OCI-LY7 (cell line): ENCODE measurements at regions not wholly inside any gene's neighbourhood (a gene's known extent, or its start where the extent isn't known, plus 50 kb on each side); places are given as distances from the start of the nearest gene placed in this dataset.

Experiments
- CTCF ChIP-seq: fragments of 200-600 bp; sonication (generic); conservative IDR thresholded peaks from 2 replicates; pipeline ENCODE4 v1.5.1; 2014; ENCODE audit warnings: mild to moderate bottlenecking, antibody characterized with exemption, low read length, moderate library complexity, mixed read lengths
- EZH2phosphoT487 ChIP-seq: fragments of 200-600 bp; sonication (generic); IDR thresholded peaks from 2 replicates; pipeline ENCODE4 v1.6.1; 2018; ENCODE audit warnings: low read depth, borderline replicate concordance, mild to moderate bottlenecking, mixed run types, antibody characterized with exemption, low read length, moderate library complexity, mixed read lengths

- TF ChIP-seq CTCF (no peak), EZH2phosphoT487 (no peak)
These were observed 261.3 kb downstream of the PARM1 start for GRCh38 chr4:75194180-75194579.
